Bronchial epithelial cell (primary cell): ENCODE measurements at regions not wholly inside any gene's neighbourhood (a gene's known extent, or its start where the extent isn't known, plus 50 kb on each side); places are given as distances from the start of the nearest gene placed in this dataset.

Experiments used
- DNase-seq: peaks from one replicate; pipeline ENCODE4 v3.0.0-alpha.2; 2010; ENCODE audit warnings: low read depth
- FAIRE-seq: peaks from 2 replicates; lab custom pipeline; 2011; peaks lifted over from hg19 to GRCh38; lab: Jason Lieb, UNC
- H3K27me3 ChIP-seq: 2 replicates; pipeline ENCODE4 v1.5.1; 2011; ENCODE audit warnings: low read length; ENCODE audit not compliant: control insufficient read depth, insufficient read depth
- H3K36me3 ChIP-seq: 2 replicates; pipeline ENCODE4 v1.5.1; 2011; ENCODE audit warnings: low read length; ENCODE audit not compliant: control insufficient read depth, insufficient read depth
- H3K4me3 ChIP-seq: 2 replicates; pipeline ENCODE4 v1.5.1; 2011; ENCODE audit warnings: mild to moderate bottlenecking, low read depth, low read length, control low read depth
- CTCF ChIP-seq: IDR thresholded peaks from 2 replicates; pipeline ENCODE4 v1.5.1; 2011; ENCODE audit warnings: mild to moderate bottlenecking, moderate library complexity, low read length, control low read depth, inconsistent platforms; ENCODE audit not compliant: insufficient read depth, severe bottlenecking

DNA sequence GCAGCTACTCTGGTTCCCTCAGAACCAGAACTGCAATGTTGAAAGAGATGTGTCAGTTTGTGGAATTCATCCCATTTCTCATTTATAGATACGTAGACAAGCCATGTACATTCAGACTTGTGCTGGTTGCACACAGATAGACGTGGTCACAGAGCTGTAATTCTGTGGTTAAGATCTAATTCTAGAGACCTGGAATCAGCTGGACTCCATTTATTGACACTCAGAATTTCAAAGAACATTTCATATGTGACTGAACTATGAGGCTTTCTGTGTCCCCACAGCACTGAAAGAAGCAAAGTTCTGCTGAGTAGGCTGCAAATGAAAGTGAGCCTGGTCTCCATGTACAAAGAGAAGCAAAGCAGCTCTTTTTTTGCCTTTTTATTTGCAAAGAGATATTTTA lies 220.2 kb upstream of the NAV3 start:
- DNase-seq = no peak
- H3K36me3 ChIP-seq = no peaks in the 10 kb centered on the region
- no peak for TF ChIP-seq CTCF
- H3K4me3 ChIP-seq = no peak overlapping the region
- FAIRE-seq = no peak
- H3K27me3 ChIP-seq = no peaks in the 10 kb centered on the region

GRCh38 chr12:77609016-77609415 lies 221.7 kb upstream of the NAV3 start:
- Histone ChIP-seq H3K36me3 (no peaks in the 10 kb centered on the region), H3K4me3 (no peak overlapping the region), H3K27me3 (no peaks in the 10 kb centered on the region)
- DNase-seq (no peak), FAIRE-seq (no peak)
- no peak for TF ChIP-seq CTCF

- no peaks in the 10 kb centered on the region for H3K27me3 ChIP-seq
- FAIRE-seq = no peak
- no peak overlapping the region for H3K4me3 ChIP-seq
- DNase-seq = no peak
- H3K36me3 ChIP-seq = no peaks in the 10 kb centered on the region
- TF ChIP-seq CTCF = no peak
Measured at GRCh38 chr12:77608271-77608824, 222.3 kb upstream of the NAV3 start.

GRCh38 chr12:77606348-77606747 lies 224.3 kb upstream of the NAV3 start:
- H3K27me3 ChIP-seq = no peaks in the 10 kb centered on the region
- TF ChIP-seq CTCF = no peak
- H3K36me3 ChIP-seq = no peaks in the 10 kb centered on the region
- no peak for FAIRE-seq
- H3K4me3 ChIP-seq = no peak overlapping the region
- DNase-seq = no peak

- Histone ChIP-seq H3K27me3 (no peaks in the 10 kb centered on the region), H3K36me3 (no peaks in the 10 kb centered on the region), H3K4me3 (no peak overlapping the region)
- DNase-seq = no peak
- TF ChIP-seq CTCF = no peak
- FAIRE-seq = no peak
Measured at GRCh38 chr12:77603946-77604345, 226.7 kb upstream of the NAV3 start.

GRCh38 chr12:77601069-77601468 lies 229.6 kb upstream of the NAV3 start:
- H3K27me3 ChIP-seq = no peaks in the 10 kb centered on the region
- H3K36me3 ChIP-seq = no peaks in the 10 kb centered on the region
- no peak for TF ChIP-seq CTCF
- FAIRE-seq (no peak), DNase-seq (no peak)
- no peak overlapping the region for H3K4me3 ChIP-seq
